Panc1 (cell line): ENCODE measurements at regions not wholly inside any gene's neighbourhood (a gene's known extent, or its start where the extent isn't known, plus 50 kb on each side); places are given as distances from the start of the nearest gene placed in this dataset.

Source experiments
- ATAC-seq: fragments of 200-7000 bp; cut with Tn5 transposase; 2 replicates; pipeline ENCODE4 v1.9.1; 2020; ENCODE audit warnings: mild to moderate bottlenecking, moderate library complexity
- BruUV-seq: library from RNA; stranded (reverse); fragments of 400-500 nt; replicated peaks from 2 replicates; lab custom pipeline; 2021; lab: Mats Ljungman, UMichigan
- CTCF ChIA-PET: fragments of 300-600 bp; sonication (Branson Sonifier 250); formaldehyde crosslinking; loops from one replicate; lab custom pipeline; 2022; ENCODE audit warnings: antibody characterized with exemption; lab: Charles Lee
- POLR2A ChIA-PET: fragments of 300-600 bp; sonication (Branson Sonifier 250); formaldehyde crosslinking; loops from one replicate; lab custom pipeline; 2022; ENCODE audit warnings: antibody characterized with exemption; lab: Charles Lee
- DNase-seq: peaks from one replicate; pipeline ENCODE4 v3.0.0-alpha.2; 2010; ENCODE audit warnings: low read depth, low spot score
- H3K27ac ChIP-seq: 2 replicates; pipeline ENCODE4 v1.5.1; 2011; ENCODE audit warnings: mild to moderate bottlenecking, low read length, inconsistent platforms
- H3K27me3 ChIP-seq: fragments of 200-500 bp; sonication (Bioruptor generic); 2 replicates; pipeline ENCODE4 v1.6.0; 2014; ENCODE audit warnings: low read length, inconsistent platforms; ENCODE audit not compliant: control insufficient read depth, insufficient read depth
- H3K36me3 ChIP-seq: fragments of 200-500 bp; sonication (Bioruptor generic); 2 replicates; pipeline ENCODE4 v1.5.1; 2014; ENCODE audit warnings: inconsistent platforms, mild to moderate bottlenecking, low read length, moderate library complexity; ENCODE audit not compliant: control insufficient read depth, insufficient read depth
- H3K4me1 ChIP-seq: 2 replicates; pipeline ENCODE4 v1.5.1; 2011; ENCODE audit warnings: inconsistent platforms, mild to moderate bottlenecking, low read length, moderate library complexity; ENCODE audit not compliant: control insufficient read depth, insufficient read depth
- H3K4me3 ChIP-seq, 2 experiments: 2 replicates each; pipeline ENCODE4 v1.5.1; 2011 to 2012; ENCODE audit warnings: low read depth in 2 of 2, low read length in 2 of 2, mild to moderate bottlenecking in 2 of 2, inconsistent platforms in 1 of 2, moderate library complexity in 1 of 2
- H3K9me3 ChIP-seq: fragments of 200-500 bp; sonication (Bioruptor generic); 2 replicates; pipeline ENCODE4 v1.5.1; 2014; ENCODE audit warnings: low read depth, mild to moderate bottlenecking, inconsistent platforms, low read length, moderate library complexity; ENCODE audit not compliant: control insufficient read depth, insufficient read depth
- POLR2AphosphoS5 ChIP-seq: IDR thresholded peaks from 2 replicates; pipeline ENCODE4 v1.6.1; 2012; ENCODE audit warnings: mild to moderate bottlenecking, low read depth, low read length, moderate library complexity
- SIN3A ChIP-seq: IDR thresholded peaks from 2 replicates; pipeline ENCODE4 v1.6.1; 2012; ENCODE audit warnings: low read depth, mild to moderate bottlenecking, low read length, moderate library complexity, borderline replicate concordance; ENCODE audit not compliant: insufficient read depth
- TCF7L2 ChIP-seq: IDR thresholded peaks from 2 replicates; pipeline ENCODE4 v1.6.1; 2011; ENCODE audit warnings: mild to moderate bottlenecking, low read depth, low read length, inconsistent platforms
- in situ Hi-C: cut with HindIII; loops from 2 replicates; pipeline ENCODE4 v1.10.0; 2016; ENCODE audit warnings: low sequenced_read_pairs, low pct_unique_long_range_greater_than_20kb
- intact Hi-C: fragments of 100-400 bp; cut with micrococcal nuclease; formaldehyde crosslinking; loops from one replicate; pipeline ENCODE4 v1.10.0; 2022; ENCODE audit not compliant: unreplicated experiment
- TF ChIP-seq, protein P1 (sequence below): fragments of 450-650 bp; IDR thresholded peaks from 2 replicates; pipeline ENCODE4 v1.5.1; 2017; ENCODE audit warnings: mild to moderate bottlenecking
- TF ChIP-seq, protein P2 (sequence below), 2 experiments: IDR thresholded peaks; 2 replicates each; pipeline ENCODE4 v1.6.1; 2011 to 2012; ENCODE audit warnings: low read depth in 2 of 2, control low read depth in 1 of 2, low read length in 1 of 2, mild to moderate bottlenecking in 1 of 2, moderate library complexity in 1 of 2; ENCODE audit not compliant: insufficient read depth in 1 of 2

DNA sequence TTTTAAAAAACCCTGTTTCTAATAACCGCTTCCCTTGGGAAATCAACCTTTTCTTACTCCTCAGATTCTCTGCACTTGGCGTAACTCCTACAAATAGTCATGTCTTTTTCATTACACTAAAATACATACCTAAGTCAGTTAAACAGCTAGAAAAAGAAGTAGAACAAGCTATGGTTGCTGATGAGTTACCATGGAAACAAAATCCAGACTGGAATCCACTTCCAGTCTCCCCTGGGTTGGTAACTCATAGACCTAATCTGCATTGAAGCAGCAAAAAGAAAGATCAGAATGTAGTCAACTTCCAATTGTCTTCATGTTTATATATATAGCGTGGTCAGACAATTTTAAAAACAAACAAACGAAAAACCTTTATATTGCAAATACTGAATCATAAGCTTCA is 260.8 kb upstream of the LRRN1 start:
- ChIA-PET POLR2A (no interaction called here), CTCF (no interaction called here)
- no peaks in the 10 kb centered on the region for H3K27me3 ChIP-seq
- ATAC-seq (no peak), DNase-seq (no peak)
- H3K27ac ChIP-seq, result no peak overlapping the region
- TF ChIP-seq SIN3A, result no peak
- TF ChIP-seq, protein P1, sequence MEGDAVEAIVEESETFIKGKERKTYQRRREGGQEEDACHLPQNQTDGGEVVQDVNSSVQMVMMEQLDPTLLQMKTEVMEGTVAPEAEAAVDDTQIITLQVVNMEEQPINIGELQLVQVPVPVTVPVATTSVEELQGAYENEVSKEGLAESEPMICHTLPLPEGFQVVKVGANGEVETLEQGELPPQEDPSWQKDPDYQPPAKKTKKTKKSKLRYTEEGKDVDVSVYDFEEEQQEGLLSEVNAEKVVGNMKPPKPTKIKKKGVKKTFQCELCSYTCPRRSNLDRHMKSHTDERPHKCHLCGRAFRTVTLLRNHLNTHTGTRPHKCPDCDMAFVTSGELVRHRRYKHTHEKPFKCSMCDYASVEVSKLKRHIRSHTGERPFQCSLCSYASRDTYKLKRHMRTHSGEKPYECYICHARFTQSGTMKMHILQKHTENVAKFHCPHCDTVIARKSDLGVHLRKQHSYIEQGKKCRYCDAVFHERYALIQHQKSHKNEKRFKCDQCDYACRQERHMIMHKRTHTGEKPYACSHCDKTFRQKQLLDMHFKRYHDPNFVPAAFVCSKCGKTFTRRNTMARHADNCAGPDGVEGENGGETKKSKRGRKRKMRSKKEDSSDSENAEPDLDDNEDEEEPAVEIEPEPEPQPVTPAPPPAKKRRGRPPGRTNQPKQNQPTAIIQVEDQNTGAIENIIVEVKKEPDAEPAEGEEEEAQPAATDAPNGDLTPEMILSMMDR, result no peak
- BruUV-seq, result no TSS peak
- H3K4me3 ChIP-seq, result no peak overlapping the region
- H3K36me3 ChIP-seq, result no peaks in the 10 kb centered on the region
- H3K4me1 ChIP-seq, result no peaks in the 10 kb centered on the region
- intact Hi-C loops (no loop called here), in situ Hi-C loops (no loop called here)
- H3K9me3 ChIP-seq, result no peaks in the 10 kb centered on the region

- no peaks in the 10 kb centered on the region for H3K4me1 ChIP-seq
- H3K4me3 ChIP-seq, result no peak overlapping the region
- no peaks in the 10 kb centered on the region for H3K27me3 ChIP-seq
- ATAC-seq (no peak), DNase-seq (no peak)
- no TSS peak for BruUV-seq
- ChIA-PET POLR2A (no interaction called here), CTCF (no interaction called here)
- H3K9me3 ChIP-seq, result no peaks in the 10 kb centered on the region
- H3K36me3 ChIP-seq, result no peaks in the 10 kb centered on the region
- in situ Hi-C loops (no loop called here), intact Hi-C loops (no loop called here)
- H3K27ac ChIP-seq, result no peak overlapping the region
- TF ChIP-seq TCF7L2, result no peak
- TF ChIP-seq, protein P1, result no peak
- TF ChIP-seq POLR2AphosphoS5, result no peak
- TF ChIP-seq, protein P2, sequence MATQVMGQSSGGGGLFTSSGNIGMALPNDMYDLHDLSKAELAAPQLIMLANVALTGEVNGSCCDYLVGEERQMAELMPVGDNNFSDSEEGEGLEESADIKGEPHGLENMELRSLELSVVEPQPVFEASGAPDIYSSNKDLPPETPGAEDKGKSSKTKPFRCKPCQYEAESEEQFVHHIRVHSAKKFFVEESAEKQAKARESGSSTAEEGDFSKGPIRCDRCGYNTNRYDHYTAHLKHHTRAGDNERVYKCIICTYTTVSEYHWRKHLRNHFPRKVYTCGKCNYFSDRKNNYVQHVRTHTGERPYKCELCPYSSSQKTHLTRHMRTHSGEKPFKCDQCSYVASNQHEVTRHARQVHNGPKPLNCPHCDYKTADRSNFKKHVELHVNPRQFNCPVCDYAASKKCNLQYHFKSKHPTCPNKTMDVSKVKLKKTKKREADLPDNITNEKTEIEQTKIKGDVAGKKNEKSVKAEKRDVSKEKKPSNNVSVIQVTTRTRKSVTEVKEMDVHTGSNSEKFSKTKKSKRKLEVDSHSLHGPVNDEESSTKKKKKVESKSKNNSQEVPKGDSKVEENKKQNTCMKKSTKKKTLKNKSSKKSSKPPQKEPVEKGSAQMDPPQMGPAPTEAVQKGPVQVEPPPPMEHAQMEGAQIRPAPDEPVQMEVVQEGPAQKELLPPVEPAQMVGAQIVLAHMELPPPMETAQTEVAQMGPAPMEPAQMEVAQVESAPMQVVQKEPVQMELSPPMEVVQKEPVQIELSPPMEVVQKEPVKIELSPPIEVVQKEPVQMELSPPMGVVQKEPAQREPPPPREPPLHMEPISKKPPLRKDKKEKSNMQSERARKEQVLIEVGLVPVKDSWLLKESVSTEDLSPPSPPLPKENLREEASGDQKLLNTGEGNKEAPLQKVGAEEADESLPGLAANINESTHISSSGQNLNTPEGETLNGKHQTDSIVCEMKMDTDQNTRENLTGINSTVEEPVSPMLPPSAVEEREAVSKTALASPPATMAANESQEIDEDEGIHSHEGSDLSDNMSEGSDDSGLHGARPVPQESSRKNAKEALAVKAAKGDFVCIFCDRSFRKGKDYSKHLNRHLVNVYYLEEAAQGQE (IDR thresholded peaks at IDR 0.05; ENCODE audit: insufficient read depth in 1 of 2, low read depth in 2 of 2, low read length in 1 of 2), result no peak
- no peak for TF ChIP-seq SIN3A
These were observed 266.7 kb upstream of the LRRN1 start for GRCh38 chr3:3532508-3532907.

GRCh38 chr3:3531476-3531875 is 267.8 kb upstream of the LRRN1 start:
- Histone ChIP-seq H3K27me3 (no peaks in the 10 kb centered on the region), H3K9me3 (no peaks in the 10 kb centered on the region), H3K27ac (no peak overlapping the region), H3K4me1 (no peaks in the 10 kb centered on the region), H3K36me3 (no peaks in the 10 kb centered on the region), H3K4me3 (no peak overlapping the region)
- DNase-seq (no peak), ATAC-seq (no peak)
- no TSS peak for BruUV-seq
- POLR2A ChIA-PET, result no interaction called here
- in situ Hi-C loops, result no loop called here
- CTCF ChIA-PET, result no interaction called here
- intact Hi-C loops, result no loop called here
- TF ChIP-seq, protein P2 (IDR thresholded peaks at IDR 0.05; ENCODE audit: insufficient read depth in 1 of 2, low read depth in 2 of 2, low read length in 1 of 2), result no peak
- no peak for TF ChIP-seq SIN3A
- TF ChIP-seq, protein P1, result no peak
- no peak for TF ChIP-seq POLR2AphosphoS5
- TF ChIP-seq TCF7L2, result no peak
